GM12873 (cell line): ENCODE measurements at regions not wholly inside any gene's neighbourhood (a gene's known extent, or its start where the extent isn't known, plus 50 kb on each side); places are given as distances from the start of the nearest gene placed in this dataset.

Experiments used
- CTCF ChIP-seq: IDR thresholded peaks from 2 replicates; pipeline ENCODE4 v1.5.1; 2012; ENCODE audit warnings: low read depth, mild to moderate bottlenecking, moderate library complexity, low read length, control low read depth; ENCODE audit not compliant: insufficient read depth; ENCODE audit errors: missing control alignments

GRCh38 chrX:109312757-109313156, 169.1 kb downstream of the GUCY2F start:
- no peak for TF ChIP-seq CTCF

DNA sequence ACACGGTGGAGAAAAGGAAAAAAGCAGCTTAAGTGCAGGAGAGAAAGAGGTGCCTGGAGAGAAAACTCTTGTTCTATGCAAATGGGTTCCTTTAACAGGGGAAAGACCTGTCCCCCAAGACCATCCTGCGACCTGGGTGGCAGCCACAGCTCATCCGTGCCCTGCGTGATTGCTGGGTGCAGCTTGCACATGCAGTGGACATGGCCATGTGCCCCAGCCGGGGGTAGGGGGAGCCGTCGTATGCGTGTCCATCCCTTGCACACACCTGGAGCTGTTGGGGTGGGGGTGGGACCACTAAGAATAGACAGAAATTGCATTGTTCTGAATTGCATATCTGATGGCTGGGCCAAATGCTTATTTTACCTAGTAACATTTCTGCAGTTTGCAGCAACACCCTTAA, 171.9 kb downstream of the GUCY2F start:
- TF ChIP-seq CTCF, result no peak

- no peak for TF ChIP-seq CTCF
These were observed 180.7 kb downstream of the GUCY2F start for GRCh38 chrX:109301177-109301576.

- TF ChIP-seq CTCF, result no peak
These were observed 181.5 kb downstream of the GUCY2F start for GRCh38 chrX:109300415-109300814.

DNA sequence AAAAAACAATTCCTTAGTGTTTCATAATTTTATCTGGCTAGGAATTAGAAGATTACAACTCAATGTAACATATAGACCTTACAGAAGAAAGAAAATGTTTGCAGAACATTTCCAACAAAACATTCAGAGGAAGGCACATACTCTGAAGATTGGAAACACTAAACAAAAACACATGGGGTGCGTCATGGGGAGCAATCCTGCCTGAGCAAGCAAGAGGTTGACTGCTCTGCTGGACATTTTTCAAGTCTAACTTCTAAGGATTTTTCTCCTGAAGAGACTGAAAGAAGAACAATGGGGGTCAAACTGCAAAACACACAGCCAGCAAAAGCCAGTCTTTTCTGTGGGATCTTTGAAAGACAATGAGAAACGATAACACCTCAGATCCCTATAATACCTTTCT, 182.8 kb downstream of the GUCY2F start:
- TF ChIP-seq CTCF, result no peak

DNA sequence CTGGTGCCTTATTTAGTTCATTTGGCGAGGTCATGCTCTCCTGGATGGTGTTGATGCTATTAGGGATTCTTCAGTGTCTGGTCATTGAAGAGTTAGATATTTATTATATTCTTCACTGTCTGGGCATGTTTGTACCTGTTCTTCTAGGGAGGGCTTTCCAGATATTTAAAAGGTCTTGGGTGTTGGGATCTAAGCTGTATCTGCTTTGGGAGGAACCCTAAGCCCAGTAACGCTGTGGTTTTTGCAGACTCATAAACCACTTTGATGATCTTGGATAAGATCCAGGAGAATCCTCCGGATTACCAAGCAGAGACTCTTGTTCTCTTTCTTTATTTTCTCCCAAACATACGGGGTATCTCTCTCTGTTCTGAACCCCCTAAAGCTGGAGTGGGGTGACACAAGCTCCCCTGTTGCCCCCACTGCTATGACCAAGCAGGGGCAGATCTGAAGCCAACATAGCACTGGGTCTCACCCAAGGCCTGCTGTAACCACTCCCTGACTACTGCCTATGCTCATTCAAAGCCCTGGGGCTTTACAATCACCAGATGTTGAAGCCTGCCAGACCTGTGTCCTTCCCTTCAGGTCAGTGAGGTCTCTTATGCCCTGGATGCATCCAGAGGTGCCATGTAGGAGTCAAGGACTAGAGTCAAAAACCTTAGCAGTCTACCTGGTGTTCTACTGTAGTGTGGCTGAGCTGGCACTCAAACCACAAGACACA, 187.6 kb downstream of the GUCY2F start:
- no peak for TF ChIP-seq CTCF

GRCh38 chrX:109283870-109284269, 198.0 kb downstream of the GUCY2F start:
- TF ChIP-seq CTCF, result no peak
